MM.1S (cell line): ENCODE measurements at regions not wholly inside any gene's neighbourhood (a gene's known extent, or its start where the extent isn't known, plus 50 kb on each side); places are given as distances from the start of the nearest gene placed in this dataset.

Experiments used
- CTCF ChIP-seq: fragments of 300-600 bp; sonication (generic); IDR thresholded peaks from 2 replicates; pipeline ENCODE4 v1.5.1; 2016; ENCODE audit warnings: antibody characterized with exemption, low read length, mixed read lengths
- EZH2phosphoT487 ChIP-seq: fragments of 300-600 bp; sonication (generic); IDR thresholded peaks from 2 replicates; pipeline ENCODE4 v1.6.1; 2018; ENCODE audit warnings: antibody characterized with exemption, low read length

DNA sequence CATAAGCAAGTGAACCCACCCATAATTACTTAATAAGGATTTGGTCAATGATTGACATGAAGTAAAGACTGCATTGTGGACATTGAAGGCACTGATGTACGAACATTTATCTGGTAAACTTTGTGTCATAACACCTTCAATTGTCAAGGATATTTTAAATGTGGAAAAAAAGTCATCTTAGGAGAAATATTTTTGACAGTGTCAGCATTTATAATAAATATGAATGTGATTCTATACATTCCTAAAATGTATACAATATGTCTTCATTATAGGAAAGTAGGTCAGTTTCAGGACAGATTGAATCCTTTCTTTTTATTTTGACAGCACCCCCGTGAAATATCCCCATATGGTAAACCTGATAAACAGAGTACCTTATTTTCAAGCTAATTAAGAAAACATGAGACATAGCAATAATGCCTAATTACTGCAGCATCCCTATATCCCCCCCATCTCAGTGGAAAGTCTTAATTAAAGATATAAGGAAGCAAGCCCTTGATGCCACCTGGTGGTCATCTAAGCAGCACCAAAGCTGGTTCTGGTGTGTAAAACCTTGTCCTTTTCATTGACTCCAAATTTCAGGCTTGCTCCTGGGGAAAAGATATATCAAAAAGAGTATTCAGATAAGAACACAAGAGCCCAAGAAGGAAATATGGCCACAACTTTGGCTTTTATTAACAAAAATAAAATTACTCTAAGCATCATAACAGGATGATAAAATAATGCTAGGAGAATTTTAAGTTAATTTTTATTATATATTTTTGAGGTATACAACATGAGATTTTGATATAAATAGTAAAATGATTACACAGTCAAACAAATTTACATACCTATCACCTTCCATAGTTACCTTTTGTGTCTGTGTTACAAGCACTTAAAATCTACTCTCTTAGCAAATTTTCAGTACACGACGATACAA, 379.7 kb downstream of the TLL1 start:
- TF ChIP-seq EZH2phosphoT487, result no peak
- peak; percentile 52 for TF ChIP-seq CTCF
